ENCODE measurements at regions not wholly inside any gene's neighbourhood (a gene's known extent, or its start where the extent isn't known, plus 50 kb on each side); places are given as distances from the start of the nearest gene placed in this dataset.

DNA sequence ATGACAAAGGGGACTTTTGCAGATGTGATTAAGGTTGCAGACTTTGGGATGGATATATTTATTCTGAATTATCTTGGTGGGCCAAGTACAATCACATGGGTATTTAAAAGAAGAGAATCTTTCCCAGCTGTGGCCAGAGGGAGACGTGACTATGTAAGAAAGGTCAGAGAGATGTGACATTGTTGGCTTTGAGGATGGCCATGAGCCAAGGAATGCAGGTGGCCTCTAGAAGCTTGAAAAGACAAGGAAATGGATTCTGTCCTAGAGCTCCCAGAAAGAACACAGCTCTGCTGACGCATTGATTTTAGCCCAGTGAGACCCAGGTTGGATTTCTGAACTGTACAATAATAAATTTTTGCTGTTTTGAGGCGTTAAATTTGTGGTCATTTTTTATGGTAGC, 616.0 kb upstream of the TBL1XR1 start:
- no peak overlapping the region for H3K4ac ChIP-seq (ENCODE audit: low read depth, low read length)
- H4K12ac ChIP-seq (ENCODE audit: low read depth, low read length) = no peak overlapping the region
- H3K18ac ChIP-seq (ENCODE audit: low read length) = no peak overlapping the region
- H3K79me1 ChIP-seq (ENCODE audit: low read length) = peaks cover 11% of the 10 kb centered on the region
- no peak overlapping the region for H3K4me2 ChIP-seq (ENCODE audit: low read length)
- no CpG with 5 or more reads among the region's 3 CpGs for WGBS (ENCODE audit: extremely low coverage, insufficient coverage, insufficient read length)
- no peaks in the 10 kb centered on the region for H3K36me3 ChIP-seq (ENCODE audit: control insufficient read depth in 1 of 2, insufficient read depth in 2 of 2, low read length in 2 of 2)
- no peak overlapping the region for H2AK5ac ChIP-seq (ENCODE audit: low read length)
- no peak overlapping the region for H4K91ac ChIP-seq (ENCODE audit: low read depth, low read length)
- no peaks in the 10 kb centered on the region for H3K9me3 ChIP-seq (ENCODE audit: insufficient read depth, low read depth, low read length)
- no peak overlapping the region for H3K23ac ChIP-seq (ENCODE audit: low read length)
- H4K8ac ChIP-seq (ENCODE audit: low read depth, low read length) = no peak overlapping the region
- no peak overlapping the region for H2BK5ac ChIP-seq (ENCODE audit: low read depth, low read length, poor library complexity)
- no peaks in the 10 kb centered on the region for H3K27me3 ChIP-seq (ENCODE audit: insufficient read depth, low read length)
- H3K27ac ChIP-seq (ENCODE audit: low read depth, low read length) = no peak overlapping the region
- H2BK120ac ChIP-seq (ENCODE audit: insufficient read depth, low read length, poor library complexity) = no peak overlapping the region
- no peak for DNase-seq
- H3K79me2 ChIP-seq (ENCODE audit: control insufficient read depth, insufficient read depth, low read length, poor library complexity) = no peaks in the 10 kb centered on the region
- H3K4me3 ChIP-seq (ENCODE audit: low read depth, low read length) = no peak overlapping the region
- H3K9ac ChIP-seq (ENCODE audit: low read length) = no peak overlapping the region
- H2BK12ac ChIP-seq (ENCODE audit: low read length) = no peak overlapping the region
- peaks cover 0 to 7% of the 10 kb centered on the region in 2 experiments for H3K4me1 ChIP-seq (ENCODE audit: control insufficient read depth in 1 of 2, insufficient read depth in 2 of 2, low read length in 2 of 2)
- no peak overlapping the region for H3K14ac ChIP-seq (ENCODE audit: low read length)
- H2AFZ ChIP-seq (ENCODE audit: insufficient read depth, low read length, poor library complexity) = no peak overlapping the region

DNA sequence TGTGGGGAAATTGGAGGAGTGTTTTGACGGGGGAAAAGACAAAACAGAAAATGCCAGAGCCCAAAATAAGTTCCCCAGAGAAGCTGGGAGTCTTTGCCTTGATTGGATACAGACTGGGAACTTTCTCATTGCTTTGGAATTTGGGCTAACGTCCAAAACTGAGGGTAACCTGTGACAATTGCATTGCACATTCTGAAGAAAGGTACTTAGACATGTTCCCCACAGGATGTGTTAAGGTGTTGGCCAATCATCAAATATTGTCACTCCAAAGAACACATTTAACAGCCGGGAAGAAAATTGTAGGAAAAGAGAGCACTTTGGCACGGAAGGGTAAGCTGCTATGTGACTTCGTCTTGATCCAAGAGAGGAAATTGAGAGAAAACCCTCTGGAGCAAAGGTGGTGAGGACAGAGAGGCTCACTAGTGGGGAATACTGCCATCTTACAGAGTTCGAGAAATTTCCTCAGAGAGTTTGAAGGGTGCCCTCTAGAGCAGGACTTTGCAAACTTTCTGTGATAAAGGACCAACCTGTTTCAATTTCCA, 619.5 kb upstream of the TBL1XR1 start:
- no peak overlapping the region for H3K4me2 ChIP-seq (ENCODE audit: low read length)
- no peak overlapping the region for H3K4me3 ChIP-seq (ENCODE audit: low read depth, low read length)
- no peaks in the 10 kb centered on the region for H3K27me3 ChIP-seq (ENCODE audit: insufficient read depth, low read length)
- peak overlapping the region; percentile 84 for H2BK12ac ChIP-seq (ENCODE audit: low read length)
- H3K4me1 ChIP-seq (ENCODE audit: control insufficient read depth in 1 of 2, insufficient read depth in 2 of 2, low read length in 2 of 2) = peaks cover 0 to 4% of the 10 kb centered on the region in 2 experiments
- no peaks in the 10 kb centered on the region for H3K79me2 ChIP-seq (ENCODE audit: control insufficient read depth, insufficient read depth, low read length, poor library complexity)
- no peak overlapping the region for H3K27ac ChIP-seq (ENCODE audit: low read depth, low read length)
- no peak for DNase-seq
- H3K9ac ChIP-seq (ENCODE audit: low read length) = no peak overlapping the region
- H3K23ac ChIP-seq (ENCODE audit: low read length) = no peak overlapping the region
- H3K79me1 ChIP-seq (ENCODE audit: low read length) = peaks cover 4% of the 10 kb centered on the region
- H2AFZ ChIP-seq (ENCODE audit: insufficient read depth, low read length, poor library complexity) = no peak overlapping the region
- H2BK120ac ChIP-seq (ENCODE audit: insufficient read depth, low read length, poor library complexity) = peak overlapping the region; percentile 22
- H2BK5ac ChIP-seq (ENCODE audit: low read depth, low read length, poor library complexity) = no peak overlapping the region
- H3K9me3 ChIP-seq (ENCODE audit: insufficient read depth, low read depth, low read length) = no peaks in the 10 kb centered on the region
- no peak overlapping the region for H4K8ac ChIP-seq (ENCODE audit: low read depth, low read length)
- H4K12ac ChIP-seq (ENCODE audit: low read depth, low read length) = no peak overlapping the region
- H3K4ac ChIP-seq (ENCODE audit: low read depth, low read length) = no peak overlapping the region
- no peak overlapping the region for H3K18ac ChIP-seq (ENCODE audit: low read length)
- no peak overlapping the region for H2AK5ac ChIP-seq (ENCODE audit: low read length)
- peak overlapping the region; percentile 14 for H4K91ac ChIP-seq (ENCODE audit: low read depth, low read length)
- no peak overlapping the region for H3K14ac ChIP-seq (ENCODE audit: low read length)
- no CpG with 5 or more reads among the region's 6 CpGs for WGBS (ENCODE audit: extremely low coverage, insufficient coverage, insufficient read length)
- H3K36me3 ChIP-seq (ENCODE audit: control insufficient read depth in 1 of 2, insufficient read depth in 2 of 2, low read length in 2 of 2) = no peaks in the 10 kb centered on the region

DNA sequence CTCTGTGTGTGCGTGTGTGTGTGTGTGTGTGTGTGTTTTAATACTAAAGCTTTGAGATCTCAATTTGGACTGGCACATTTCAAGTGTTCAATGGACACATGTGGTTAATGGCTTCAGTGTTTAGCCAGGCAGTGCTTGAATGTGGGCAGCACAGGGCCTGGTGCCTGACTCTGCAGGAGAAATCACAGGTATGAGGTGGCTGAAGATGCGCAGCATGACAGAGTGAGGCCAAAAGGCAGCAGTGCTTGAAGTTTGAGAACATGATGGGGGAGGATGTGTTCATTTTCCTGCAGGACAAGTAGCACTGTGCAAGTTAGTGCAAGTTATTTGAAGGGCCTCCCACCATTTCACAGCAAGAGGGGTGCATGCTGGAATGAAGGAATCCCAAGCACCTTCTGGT, 620.5 kb upstream of the TBL1XR1 start:
- Histone ChIP-seq H3K23ac (ENCODE audit: low read length) (no peak overlapping the region), H3K36me3 (ENCODE audit: control insufficient read depth in 1 of 2, insufficient read depth in 2 of 2, low read length in 2 of 2) (no peaks in the 10 kb centered on the region), H3K4me2 (ENCODE audit: low read length) (no peak overlapping the region), H2BK12ac (ENCODE audit: low read length) (no peak overlapping the region), H2AFZ (ENCODE audit: insufficient read depth, low read length, poor library complexity) (no peak overlapping the region), H3K27ac (ENCODE audit: low read depth, low read length) (no peak overlapping the region), H3K9me3 (ENCODE audit: insufficient read depth, low read depth, low read length) (no peaks in the 10 kb centered on the region), H4K12ac (ENCODE audit: low read depth, low read length) (no peak overlapping the region), H2BK5ac (ENCODE audit: low read depth, low read length, poor library complexity) (no peak overlapping the region), H3K79me2 (ENCODE audit: control insufficient read depth, insufficient read depth, low read length, poor library complexity) (no peaks in the 10 kb centered on the region), H3K4me1 (ENCODE audit: control insufficient read depth in 1 of 2, insufficient read depth in 2 of 2, low read length in 2 of 2) (peaks cover 0 to 4% of the 10 kb centered on the region in 2 experiments), H3K18ac (ENCODE audit: low read length) (no peak overlapping the region), H3K14ac (ENCODE audit: low read length) (no peak overlapping the region), H3K4ac (ENCODE audit: low read depth, low read length) (no peak overlapping the region), H3K79me1 (ENCODE audit: low read length) (peaks cover 4% of the 10 kb centered on the region), H3K9ac (ENCODE audit: low read length) (no peak overlapping the region), H2AK5ac (ENCODE audit: low read length) (no peak overlapping the region), H3K27me3 (ENCODE audit: insufficient read depth, low read length) (no peaks in the 10 kb centered on the region), H2BK120ac (ENCODE audit: insufficient read depth, low read length, poor library complexity) (no peak overlapping the region), H4K91ac (ENCODE audit: low read depth, low read length) (no peak overlapping the region), H3K4me3 (ENCODE audit: low read depth, low read length) (no peak overlapping the region), H4K8ac (ENCODE audit: low read depth, low read length) (no peak overlapping the region)
- no peak for DNase-seq
- no CpG with 5 or more reads among the region's 2 CpGs for WGBS (ENCODE audit: extremely low coverage, insufficient coverage, insufficient read length)

DNA sequence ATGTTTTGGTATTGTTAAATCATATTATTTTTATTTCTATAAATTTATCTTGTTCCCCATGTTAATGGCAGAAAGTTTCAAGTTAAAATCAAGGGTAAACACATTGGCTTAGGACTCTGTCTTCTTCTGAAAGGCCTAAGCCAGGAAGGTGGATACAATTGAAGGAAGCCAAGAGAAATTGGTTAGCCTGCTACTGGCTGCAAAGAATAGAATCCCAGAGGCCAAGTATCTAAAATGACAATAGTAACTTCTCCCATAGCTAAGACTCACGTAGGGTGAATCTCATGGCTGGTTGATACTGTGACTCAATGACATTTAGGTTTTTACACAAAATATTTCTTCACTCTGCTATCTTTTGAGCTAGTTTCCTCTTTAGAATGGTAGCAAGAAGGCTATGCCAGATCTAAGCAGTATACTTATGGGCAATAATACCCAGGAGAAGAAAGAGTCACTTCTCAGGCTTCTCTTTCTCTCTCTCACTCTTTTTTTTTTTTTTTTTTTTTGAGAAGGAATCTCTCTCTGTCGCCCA, 621.5 kb upstream of the TBL1XR1 start:
- Histone ChIP-seq H3K9me3 (ENCODE audit: insufficient read depth, low read depth, low read length) (no peaks in the 10 kb centered on the region), H2BK12ac (ENCODE audit: low read length) (no peak overlapping the region), H4K8ac (ENCODE audit: low read depth, low read length) (no peak overlapping the region), H3K4me1 (ENCODE audit: control insufficient read depth in 1 of 2, insufficient read depth in 2 of 2, low read length in 2 of 2) (peaks cover 3 to 6% of the 10 kb centered on the region in 2 experiments), H3K36me3 (ENCODE audit: control insufficient read depth in 1 of 2, insufficient read depth in 2 of 2, low read length in 2 of 2) (no peaks in the 10 kb centered on the region), H3K23ac (ENCODE audit: low read length) (no peak overlapping the region), H3K79me2 (ENCODE audit: control insufficient read depth, insufficient read depth, low read length, poor library complexity) (no peaks in the 10 kb centered on the region), H4K91ac (ENCODE audit: low read depth, low read length) (no peak overlapping the region), H4K12ac (ENCODE audit: low read depth, low read length) (no peak overlapping the region), H2AFZ (ENCODE audit: insufficient read depth, low read length, poor library complexity) (no peak overlapping the region), H3K4me3 (ENCODE audit: low read depth, low read length) (no peak overlapping the region), H2BK5ac (ENCODE audit: low read depth, low read length, poor library complexity) (no peak overlapping the region), H3K14ac (ENCODE audit: low read length) (no peak overlapping the region), H3K27me3 (ENCODE audit: insufficient read depth, low read length) (no peaks in the 10 kb centered on the region), H3K9ac (ENCODE audit: low read length) (no peak overlapping the region), H3K18ac (ENCODE audit: low read length) (no peak overlapping the region), H3K27ac (ENCODE audit: low read depth, low read length) (no peak overlapping the region), H3K4ac (ENCODE audit: low read depth, low read length) (no peak overlapping the region), H3K79me1 (ENCODE audit: low read length) (peaks cover 4% of the 10 kb centered on the region), H2BK120ac (ENCODE audit: insufficient read depth, low read length, poor library complexity) (no peak overlapping the region), H3K4me2 (ENCODE audit: low read length) (no peak overlapping the region), H2AK5ac (ENCODE audit: low read length) (no peak overlapping the region)
- no peak for DNase-seq
- no CpG with 5 or more reads among the region's 2 CpGs for WGBS (ENCODE audit: extremely low coverage, insufficient coverage, insufficient read length)

Measured in trophoblast cell (in vitro differentiated cells and primary cell).